ENCODE measurements at regions not wholly inside any gene's neighbourhood (a gene's known extent, or its start where the extent isn't known, plus 50 kb on each side); places are given as distances from the start of the nearest gene placed in this dataset.

GRCh38 chr3:20288050-20288449, 102.0 kb upstream of the SGO1 start:
- no peak for TF ChIP-seq EGR1 (IDR thresholded peaks at IDR 0.05; ENCODE audit: low read depth)
- TF ChIP-seq CEBPB (IDR thresholded peaks at IDR 0.05; ENCODE audit: low read depth): no peak
- no peak for TF ChIP-seq JUND (IDR thresholded peaks at IDR 0.05)
- no peak for TF ChIP-seq POLR2A (IDR thresholded peaks at IDR 0.05; ENCODE audit: borderline replicate concordance, extremely low read depth, insufficient read depth, insufficient read length)
- TF ChIP-seq EZH2phosphoT487 (IDR thresholded peaks at IDR 0.05; ENCODE audit: borderline replicate concordance): no peak
- no peak for TF ChIP-seq CBX3 (IDR thresholded peaks at IDR 0.05; ENCODE audit: low read depth)
- TF ChIP-seq RAD21 (IDR thresholded peaks at IDR 0.05; ENCODE audit: low read depth): no peak
- TF ChIP-seq EZH2 (IDR thresholded peaks at IDR 0.05): no peak
- TF ChIP-seq SP1 (IDR thresholded peaks at IDR 0.05; ENCODE audit: low read depth): no peak
- TF ChIP-seq MAX (IDR thresholded peaks at IDR 0.05): no peak
- TF ChIP-seq REST (IDR thresholded peaks at IDR 0.05; ENCODE audit: low read depth): no peak
- no peak for TF ChIP-seq SIN3A (IDR thresholded peaks at IDR 0.05; ENCODE audit: low read depth)
- TF ChIP-seq YY1 (IDR thresholded peaks at IDR 0.05; ENCODE audit: extremely low read depth, insufficient replicate concordance, low read depth, low read length): no peak
- no peak for TF ChIP-seq ELF1 (IDR thresholded peaks at IDR 0.05; ENCODE audit: borderline replicate concordance, low read depth)
- no peak for TF ChIP-seq ZBTB33 (IDR thresholded peaks at IDR 0.05; ENCODE audit: extremely low read depth, insufficient replicate concordance, low read length)
- TF ChIP-seq CTCF (IDR thresholded peaks at IDR 0.05 in 2 of 3, conservative IDR thresholded peaks at IDR 0.05 in 1 of 3; ENCODE audit: borderline replicate concordance in 1 of 3, insufficient read depth in 1 of 3, low read depth in 2 of 3, low read length in 2 of 3): no peak
- no peak for TF ChIP-seq TCF7L2 (IDR thresholded peaks at IDR 0.05; ENCODE audit: borderline replicate concordance, extremely low read depth, insufficient read depth, insufficient read length)
- CTCF ChIA-PET: no interaction called here
- H4K20me1 ChIP-seq (ENCODE audit: insufficient read depth): no peaks in the 10 kb centered on the region
- intact Hi-C loops (cut with micrococcal nuclease): no loop called here
- no peaks in the 10 kb centered on the region for H3K9me3 ChIP-seq (ENCODE audit: control insufficient read depth in 1 of 2, insufficient read depth in 1 of 2, low read depth in 1 of 2, low read length in 2 of 2)
- H3K4me2 ChIP-seq (ENCODE audit: low read length): no peak overlapping the region
- POLR2A ChIA-PET: no interaction called here
- no peak overlapping the region for H3K4me3 ChIP-seq (replicated peaks in 1 of 2; ENCODE audit: low read depth in 1 of 2, low read length in 2 of 2)
- DNase-seq (ENCODE audit: low read depth, low spot score) (no peak), ATAC-seq (no peak)
- H2AFZ ChIP-seq (ENCODE audit: low read depth, low read length, poor library complexity, severe bottlenecking): no peak overlapping the region
- H3K36me3 ChIP-seq (ENCODE audit: control insufficient read depth in 1 of 2, insufficient read depth in 2 of 2, low read length in 2 of 2): no peaks in the 10 kb centered on the region
- H3K27ac ChIP-seq (ENCODE audit: low read depth, low read length): no peak overlapping the region
- no peaks in the 10 kb centered on the region for H3K4me1 ChIP-seq (ENCODE audit: control insufficient read depth in 1 of 2, insufficient read depth in 2 of 2, low read length in 2 of 2)
- no peaks in the 10 kb centered on the region for H3K9me2 ChIP-seq (ENCODE audit: insufficient read depth)
- no TSS peak for BruUV-seq (replicated peaks)
- H3K79me2 ChIP-seq (ENCODE audit: insufficient read depth, low read length): no peaks in the 10 kb centered on the region
- H3K27me3 ChIP-seq (ENCODE audit: insufficient read depth, low read length): no peaks in the 10 kb centered on the region
- H3K9ac ChIP-seq (ENCODE audit: low read length): no peak overlapping the region
- RAD21 ChIA-PET (ENCODE audit: low non-redundant PET in 1 of 2, low total read pairs in 2 of 2, uncharacterized antibody in 2 of 2, unreplicated experiment in 2 of 2): no interaction called here

Data from HCT116 (cell line).